Gastroesophageal sphincter (tissue), 4 donors: ENCODE measurements at regions not wholly inside any gene's neighbourhood (a gene's known extent, or its start where the extent isn't known, plus 50 kb on each side); places are given as distances from the start of the nearest gene placed in this dataset.

Experiments
- ATAC-seq: fragments of 150-250 bp; one replicate; pipeline ENCODE4 v1.9.1; 2016; ENCODE audit warnings: mild to moderate bottlenecking, moderate library complexity
- H3K27ac ChIP-seq, 4 donors: fragments of 200-600 bp; sonication (generic) in 3 of 4; 1 replicate in 3 of 4; 2 replicates in 1 of 4; pipeline ENCODE4 v1.5.1; 2016 to 2019
- H3K27me3 ChIP-seq: fragments of 200-600 bp; sonication (generic); one replicate; pipeline ENCODE4 v1.5.1; 2019
- H3K36me3 ChIP-seq, 2 donors: fragments of 200-600 bp; sonication (generic); one replicate each; pipeline ENCODE4 v1.5.1; 2019; ENCODE audit warnings: control low read depth in 1 of 2
- H3K4me1 ChIP-seq, 3 donors: fragments of 200-600 bp; sonication (generic); 1 replicate in 2 of 3; 2 replicates in 1 of 3; pipeline ENCODE4 v1.5.1; 2016 to 2019; ENCODE audit warnings: control low read depth in 2 of 3
- H3K4me3 ChIP-seq, 2 donors: fragments of 200-600 bp; sonication (generic); one replicate each; pipeline ENCODE4 v1.5.1; 2019; ENCODE audit warnings: mild to moderate bottlenecking in 1 of 2, moderate library complexity in 1 of 2
- H3K9me3 ChIP-seq, 3 donors: fragments of 200-600 bp; sonication (generic); one replicate each; pipeline ENCODE4 v1.5.1; 2017 to 2019; ENCODE audit warnings: control low read depth in 2 of 3
- CTCF ChIP-seq, 4 experiments: fragments of 200-600 bp in 2 of 4; fragments of 450-650 bp in 2 of 4; sonication (generic) in 1 of 4; IDR thresholded peaks; one replicate each; pipeline ENCODE4 v1.5.1; 2017 to 2019; ENCODE audit warnings: antibody characterized with exemption in 4 of 4, mild to moderate bottlenecking in 2 of 4, moderate library complexity in 2 of 4
- EP300 ChIP-seq: sonication (generic); formaldehyde crosslinking; IDR thresholded peaks from one replicate; pipeline ENCODE4 v1.6.1; 2017; ENCODE audit warnings: antibody characterized with exemption, mild to moderate bottlenecking
- POLR2A ChIP-seq, 2 donors: fragments of 450-650 bp; IDR thresholded peaks; one replicate each; pipeline ENCODE4 v1.6.1; 2017; ENCODE audit warnings: antibody characterized with exemption in 2 of 2, mild to moderate bottlenecking in 2 of 2, moderate library complexity in 1 of 2
- POLR2AphosphoS5 ChIP-seq: sonication (generic); formaldehyde crosslinking; IDR thresholded peaks from one replicate; pipeline ENCODE4 v1.6.1; 2017; ENCODE audit warnings: antibody characterized with exemption
- WGBS, 2 donors: methylation state at CpG; one replicate each; pipeline ENCODE4 v1.1.5; 2018; ENCODE audit warnings: low coverage in 1 of 2; 5-methylcytosine and 5-hydroxymethylcytosine counted together

GRCh38 chr5:74094782-74095108, 468.7 kb downstream of the ARHGEF28 start:
- Histone ChIP-seq H3K27me3 (no peaks in the 10 kb centered on the region), H3K4me3 (no peak overlapping the region), H3K27ac (no peak overlapping the region), H3K9me3 (peaks cover 0 to 9% (median 0%) of the 10 kb centered on the region in 3 donors), H3K36me3 (no peaks in the 10 kb centered on the region), H3K4me1 (no peaks in the 10 kb centered on the region)
- WGBS, 2 donors, result 100% methylated on average over 2 of the region's 4 CpGs; no CpG with 5 or more reads in 1 of the 2 donors
- ATAC-seq, result no peak
- TF ChIP-seq EP300 (no peak), CTCF (IDR thresholded peaks at IDR 0.05) (no peak), POLR2AphosphoS5 (no peak), POLR2A (IDR thresholded peaks at IDR 0.05) (no peak)

- Histone ChIP-seq H3K9me3 (peaks cover 0 to 4% (median 0%) of the 10 kb centered on the region in 3 donors), H3K27ac (no peak overlapping the region), H3K4me3 (no peak overlapping the region), H3K4me1 (no peaks in the 10 kb centered on the region), H3K27me3 (no peaks in the 10 kb centered on the region), H3K36me3 (no peaks in the 10 kb centered on the region)
- ATAC-seq, result no peak
- TF ChIP-seq POLR2A (IDR thresholded peaks at IDR 0.05) (no peak), EP300 (no peak), POLR2AphosphoS5 (no peak), CTCF (IDR thresholded peaks at IDR 0.05) (no peak)
- WGBS, 2 donors, result 68 to 70% methylated on average over 5 of the region's 5 CpGs
Measured at GRCh38 chr5:74094096-74094781, 468.2 kb downstream of the ARHGEF28 start.

GRCh38 chr5:74093561-74093960, 467.6 kb downstream of the ARHGEF28 start:
- Histone ChIP-seq H3K4me1 (no peaks in the 10 kb centered on the region), H3K36me3 (no peaks in the 10 kb centered on the region), H3K27me3 (no peaks in the 10 kb centered on the region), H3K9me3 (no peaks in the 10 kb centered on the region), H3K4me3 (no peak overlapping the region), H3K27ac (no peak overlapping the region)
- no peak for ATAC-seq
- TF ChIP-seq EP300 (no peak), POLR2A (IDR thresholded peaks at IDR 0.05) (no peak), CTCF (IDR thresholded peaks at IDR 0.05) (no peak), POLR2AphosphoS5 (no peak)
- 47 to 92% methylated on average over 2 of the region's 2 CpGs for WGBS, 2 donors

GRCh38 chr5:74092766-74093165, 466.8 kb downstream of the ARHGEF28 start:
- Histone ChIP-seq H3K36me3 (no peaks in the 10 kb centered on the region), H3K4me1 (no peaks in the 10 kb centered on the region), H3K27ac (no peak overlapping the region), H3K9me3 (no peaks in the 10 kb centered on the region), H3K4me3 (no peak overlapping the region), H3K27me3 (no peaks in the 10 kb centered on the region)
- 80 to 83% methylated on average over 1 to 2 of the region's 2 CpGs for WGBS, 2 donors
- ATAC-seq, result no peak
- TF ChIP-seq POLR2AphosphoS5, result no peak
- no peak for TF ChIP-seq POLR2A (IDR thresholded peaks at IDR 0.05)
- TF ChIP-seq CTCF (IDR thresholded peaks at IDR 0.05), result no peak
- no peak for TF ChIP-seq EP300

- no peaks in the 10 kb centered on the region for H3K27me3 ChIP-seq
- H3K4me1 ChIP-seq, result no peaks in the 10 kb centered on the region
- TF ChIP-seq POLR2A (IDR thresholded peaks at IDR 0.05) (no peak), CTCF (IDR thresholded peaks at IDR 0.05) (no peak), EP300 (no peak), POLR2AphosphoS5 (no peak)
- 94% methylated on average over 2 of the region's 2 CpGs; no CpG with 5 or more reads in 1 of the 2 donors for WGBS, 2 donors
- no peak for ATAC-seq
- H3K27ac ChIP-seq, result no peak overlapping the region
- no peaks in the 10 kb centered on the region for H3K36me3 ChIP-seq
- no peaks in the 10 kb centered on the region for H3K9me3 ChIP-seq
- no peak overlapping the region for H3K4me3 ChIP-seq
Measured at GRCh38 chr5:74085782-74086181, 459.8 kb downstream of the ARHGEF28 start.
